ENCODE measurements at regions not wholly inside any gene's neighbourhood (a gene's known extent, or its start where the extent isn't known, plus 50 kb on each side); places are given as distances from the start of the nearest gene placed in this dataset.

GRCh38 chr6:21734204-21734603 is 140.7 kb downstream of the SOX4 start:
- no peak for TF ChIP-seq MAX (IDR thresholded peaks at IDR 0.05)
- TF ChIP-seq RAD21 (IDR thresholded peaks at IDR 0.05; ENCODE audit: low read depth): no peak
- no peak for TF ChIP-seq CREB1 (IDR thresholded peaks at IDR 0.05; ENCODE audit: low read depth)
- TF ChIP-seq TAF1 (IDR thresholded peaks at IDR 0.05; ENCODE audit: low read depth): no peak
- TF ChIP-seq, protein P1, sequence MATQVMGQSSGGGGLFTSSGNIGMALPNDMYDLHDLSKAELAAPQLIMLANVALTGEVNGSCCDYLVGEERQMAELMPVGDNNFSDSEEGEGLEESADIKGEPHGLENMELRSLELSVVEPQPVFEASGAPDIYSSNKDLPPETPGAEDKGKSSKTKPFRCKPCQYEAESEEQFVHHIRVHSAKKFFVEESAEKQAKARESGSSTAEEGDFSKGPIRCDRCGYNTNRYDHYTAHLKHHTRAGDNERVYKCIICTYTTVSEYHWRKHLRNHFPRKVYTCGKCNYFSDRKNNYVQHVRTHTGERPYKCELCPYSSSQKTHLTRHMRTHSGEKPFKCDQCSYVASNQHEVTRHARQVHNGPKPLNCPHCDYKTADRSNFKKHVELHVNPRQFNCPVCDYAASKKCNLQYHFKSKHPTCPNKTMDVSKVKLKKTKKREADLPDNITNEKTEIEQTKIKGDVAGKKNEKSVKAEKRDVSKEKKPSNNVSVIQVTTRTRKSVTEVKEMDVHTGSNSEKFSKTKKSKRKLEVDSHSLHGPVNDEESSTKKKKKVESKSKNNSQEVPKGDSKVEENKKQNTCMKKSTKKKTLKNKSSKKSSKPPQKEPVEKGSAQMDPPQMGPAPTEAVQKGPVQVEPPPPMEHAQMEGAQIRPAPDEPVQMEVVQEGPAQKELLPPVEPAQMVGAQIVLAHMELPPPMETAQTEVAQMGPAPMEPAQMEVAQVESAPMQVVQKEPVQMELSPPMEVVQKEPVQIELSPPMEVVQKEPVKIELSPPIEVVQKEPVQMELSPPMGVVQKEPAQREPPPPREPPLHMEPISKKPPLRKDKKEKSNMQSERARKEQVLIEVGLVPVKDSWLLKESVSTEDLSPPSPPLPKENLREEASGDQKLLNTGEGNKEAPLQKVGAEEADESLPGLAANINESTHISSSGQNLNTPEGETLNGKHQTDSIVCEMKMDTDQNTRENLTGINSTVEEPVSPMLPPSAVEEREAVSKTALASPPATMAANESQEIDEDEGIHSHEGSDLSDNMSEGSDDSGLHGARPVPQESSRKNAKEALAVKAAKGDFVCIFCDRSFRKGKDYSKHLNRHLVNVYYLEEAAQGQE (IDR thresholded peaks at IDR 0.05; ENCODE audit: low read depth): no peak
- no peak for TF ChIP-seq CEBPB (IDR thresholded peaks at IDR 0.05)
